ENCODE measurements at regions not wholly inside any gene's neighbourhood (a gene's known extent, or its start where the extent isn't known, plus 50 kb on each side); places are given as distances from the start of the nearest gene placed in this dataset.

- H3K4me1 ChIP-seq (ENCODE audit: control insufficient read depth, insufficient read depth, low read length, poor library complexity, severe bottlenecking) = no peaks in the 10 kb centered on the region
- DNase-seq = no peak
- no peaks in the 10 kb centered on the region for H3K9me3 ChIP-seq (ENCODE audit: control insufficient read depth, low read length)
- H3K36me3 ChIP-seq (ENCODE audit: control insufficient read depth, insufficient read depth, low read length) = no peaks in the 10 kb centered on the region
- H3K27ac ChIP-seq (ENCODE audit: insufficient read depth, low read length, poor library complexity, severe bottlenecking) = no peak overlapping the region
- H3K4me3 ChIP-seq (ENCODE audit: insufficient read depth, low read depth, low read length, poor library complexity, severe bottlenecking) = no peak overlapping the region
- no peaks in the 10 kb centered on the region for H3K27me3 ChIP-seq (replicated peaks; ENCODE audit: control insufficient read depth, insufficient read depth, low read length, poor library complexity, severe bottlenecking)
These were observed 151.0 kb downstream of the OXSM start for GRCh38 chr3:25940935-25941334.

GRCh38 chr3:25944329-25944728 is 154.4 kb downstream of the OXSM start:
- DNase-seq = no peak
- H3K4me1 ChIP-seq (ENCODE audit: control insufficient read depth, insufficient read depth, low read length, poor library complexity, severe bottlenecking) = no peaks in the 10 kb centered on the region

GRCh38 chr3:25945366-25945765 is 155.5 kb downstream of the OXSM start:
- no peak overlapping the region for H3K4me3 ChIP-seq (ENCODE audit: insufficient read depth, low read depth, low read length, poor library complexity, severe bottlenecking)
- no peaks in the 10 kb centered on the region for H3K9me3 ChIP-seq (ENCODE audit: control insufficient read depth, low read length)
- no peaks in the 10 kb centered on the region for H3K4me1 ChIP-seq (ENCODE audit: control insufficient read depth, insufficient read depth, low read length, poor library complexity, severe bottlenecking)
- no peak overlapping the region for H3K27ac ChIP-seq (ENCODE audit: insufficient read depth, low read length, poor library complexity, severe bottlenecking)
- no peaks in the 10 kb centered on the region for H3K36me3 ChIP-seq (ENCODE audit: control insufficient read depth, insufficient read depth, low read length)
- no peak for DNase-seq
- no peaks in the 10 kb centered on the region for H3K27me3 ChIP-seq (replicated peaks; ENCODE audit: control insufficient read depth, insufficient read depth, low read length, poor library complexity, severe bottlenecking)

More at GRCh38 chr3:25944329-25944728, 154.4 kb downstream of the OXSM start:
- Histone ChIP-seq H3K4me3 (ENCODE audit: insufficient read depth, low read depth, low read length, poor library complexity, severe bottlenecking) (no peak overlapping the region), H3K27me3 (replicated peaks; ENCODE audit: control insufficient read depth, insufficient read depth, low read length, poor library complexity, severe bottlenecking) (no peaks in the 10 kb centered on the region), H3K9me3 (ENCODE audit: control insufficient read depth, low read length) (no peaks in the 10 kb centered on the region), H3K36me3 (ENCODE audit: control insufficient read depth, insufficient read depth, low read length) (no peaks in the 10 kb centered on the region), H3K27ac (ENCODE audit: insufficient read depth, low read length, poor library complexity, severe bottlenecking) (no peak overlapping the region)

- no peak for DNase-seq
- Histone ChIP-seq H3K9me3 (ENCODE audit: control insufficient read depth, low read length) (no peaks in the 10 kb centered on the region), H3K27me3 (replicated peaks; ENCODE audit: control insufficient read depth, insufficient read depth, low read length, poor library complexity, severe bottlenecking) (no peaks in the 10 kb centered on the region), H3K36me3 (ENCODE audit: control insufficient read depth, insufficient read depth, low read length) (no peaks in the 10 kb centered on the region), H3K27ac (ENCODE audit: insufficient read depth, low read length, poor library complexity, severe bottlenecking) (no peak overlapping the region), H3K4me1 (ENCODE audit: control insufficient read depth, insufficient read depth, low read length, poor library complexity, severe bottlenecking) (no peaks in the 10 kb centered on the region), H3K4me3 (ENCODE audit: insufficient read depth, low read depth, low read length, poor library complexity, severe bottlenecking) (no peak overlapping the region)
These were observed 155.9 kb downstream of the OXSM start for GRCh38 chr3:25945836-25946235.

- H3K9me3 ChIP-seq (ENCODE audit: control insufficient read depth, low read length) = no peaks in the 10 kb centered on the region
- DNase-seq = no peak
- H3K27me3 ChIP-seq (replicated peaks; ENCODE audit: control insufficient read depth, insufficient read depth, low read length, poor library complexity, severe bottlenecking) = no peaks in the 10 kb centered on the region
- H3K4me1 ChIP-seq (ENCODE audit: control insufficient read depth, insufficient read depth, low read length, poor library complexity, severe bottlenecking) = no peaks in the 10 kb centered on the region
- no peak overlapping the region for H3K27ac ChIP-seq (ENCODE audit: insufficient read depth, low read length, poor library complexity, severe bottlenecking)
- H3K36me3 ChIP-seq (ENCODE audit: control insufficient read depth, insufficient read depth, low read length) = no peaks in the 10 kb centered on the region
- H3K4me3 ChIP-seq (ENCODE audit: insufficient read depth, low read depth, low read length, poor library complexity, severe bottlenecking) = no peak overlapping the region
These were observed 162.2 kb downstream of the OXSM start for GRCh38 chr3:25952133-25952532.

- no peak overlapping the region for H3K4me3 ChIP-seq (ENCODE audit: insufficient read depth, low read depth, low read length, poor library complexity, severe bottlenecking)
- no peaks in the 10 kb centered on the region for H3K4me1 ChIP-seq (ENCODE audit: control insufficient read depth, insufficient read depth, low read length, poor library complexity, severe bottlenecking)
- no peaks in the 10 kb centered on the region for H3K36me3 ChIP-seq (ENCODE audit: control insufficient read depth, insufficient read depth, low read length)
- no peaks in the 10 kb centered on the region for H3K9me3 ChIP-seq (ENCODE audit: control insufficient read depth, low read length)
- H3K27ac ChIP-seq (ENCODE audit: insufficient read depth, low read length, poor library complexity, severe bottlenecking) = no peak overlapping the region
- DNase-seq = no peak
- H3K27me3 ChIP-seq (replicated peaks; ENCODE audit: control insufficient read depth, insufficient read depth, low read length, poor library complexity, severe bottlenecking) = no peaks in the 10 kb centered on the region
These were observed 167.1 kb downstream of the OXSM start for GRCh38 chr3:25957026-25957425.

- H3K4me1 ChIP-seq (ENCODE audit: control insufficient read depth, insufficient read depth, low read length, poor library complexity, severe bottlenecking) = no peaks in the 10 kb centered on the region
- no peak overlapping the region for H3K4me3 ChIP-seq (ENCODE audit: insufficient read depth, low read depth, low read length, poor library complexity, severe bottlenecking)
- no peak for DNase-seq
- no peaks in the 10 kb centered on the region for H3K27me3 ChIP-seq (replicated peaks; ENCODE audit: control insufficient read depth, insufficient read depth, low read length, poor library complexity, severe bottlenecking)
- H3K36me3 ChIP-seq (ENCODE audit: control insufficient read depth, insufficient read depth, low read length) = no peaks in the 10 kb centered on the region
- no peaks in the 10 kb centered on the region for H3K9me3 ChIP-seq (ENCODE audit: control insufficient read depth, low read length)
- no peak overlapping the region for H3K27ac ChIP-seq (ENCODE audit: insufficient read depth, low read length, poor library complexity, severe bottlenecking)
These were observed 170.9 kb downstream of the OXSM start for GRCh38 chr3:25960776-25961175.

GRCh38 chr3:25962255-25962654 is 172.4 kb downstream of the OXSM start:
- H3K27me3 ChIP-seq (replicated peaks; ENCODE audit: control insufficient read depth, insufficient read depth, low read length, poor library complexity, severe bottlenecking) = no peaks in the 10 kb centered on the region
- DNase-seq = no peak

GRCh38 chr3:25964141-25964540 is 174.3 kb downstream of the OXSM start:
- Histone ChIP-seq H3K4me3 (ENCODE audit: insufficient read depth, low read depth, low read length, poor library complexity, severe bottlenecking) (no peak overlapping the region), H3K27ac (ENCODE audit: insufficient read depth, low read length, poor library complexity, severe bottlenecking) (no peak overlapping the region), H3K36me3 (ENCODE audit: control insufficient read depth, insufficient read depth, low read length) (no peaks in the 10 kb centered on the region), H3K9me3 (ENCODE audit: control insufficient read depth, low read length) (no peaks in the 10 kb centered on the region), H3K4me1 (ENCODE audit: control insufficient read depth, insufficient read depth, low read length, poor library complexity, severe bottlenecking) (no peaks in the 10 kb centered on the region), H3K27me3 (replicated peaks; ENCODE audit: control insufficient read depth, insufficient read depth, low read length, poor library complexity, severe bottlenecking) (no peaks in the 10 kb centered on the region)
- DNase-seq = no peak

More at GRCh38 chr3:25962255-25962654, 172.4 kb downstream of the OXSM start:
- H3K4me1 ChIP-seq (ENCODE audit: control insufficient read depth, insufficient read depth, low read length, poor library complexity, severe bottlenecking) = no peaks in the 10 kb centered on the region
- no peak overlapping the region for H3K27ac ChIP-seq (ENCODE audit: insufficient read depth, low read length, poor library complexity, severe bottlenecking)
- H3K36me3 ChIP-seq (ENCODE audit: control insufficient read depth, insufficient read depth, low read length) = no peaks in the 10 kb centered on the region
- H3K4me3 ChIP-seq (ENCODE audit: insufficient read depth, low read depth, low read length, poor library complexity, severe bottlenecking) = no peak overlapping the region
- H3K9me3 ChIP-seq (ENCODE audit: control insufficient read depth, low read length) = no peaks in the 10 kb centered on the region

- Histone ChIP-seq H3K27me3 (replicated peaks; ENCODE audit: control insufficient read depth, insufficient read depth, low read length, poor library complexity, severe bottlenecking) (no peaks in the 10 kb centered on the region), H3K4me3 (ENCODE audit: insufficient read depth, low read depth, low read length, poor library complexity, severe bottlenecking) (no peak overlapping the region), H3K9me3 (ENCODE audit: control insufficient read depth, low read length) (no peaks in the 10 kb centered on the region), H3K27ac (ENCODE audit: insufficient read depth, low read length, poor library complexity, severe bottlenecking) (no peak overlapping the region), H3K4me1 (ENCODE audit: control insufficient read depth, insufficient read depth, low read length, poor library complexity, severe bottlenecking) (no peaks in the 10 kb centered on the region), H3K36me3 (ENCODE audit: control insufficient read depth, insufficient read depth, low read length) (no peaks in the 10 kb centered on the region)
- DNase-seq = no peak
These were observed 177.5 kb downstream of the OXSM start for GRCh38 chr3:25967385-25967784.

GRCh38 chr3:25971736-25972135 is 181.8 kb downstream of the OXSM start:
- H3K36me3 ChIP-seq (ENCODE audit: control insufficient read depth, insufficient read depth, low read length) = no peaks in the 10 kb centered on the region
- no peaks in the 10 kb centered on the region for H3K9me3 ChIP-seq (ENCODE audit: control insufficient read depth, low read length)
- H3K4me3 ChIP-seq (ENCODE audit: insufficient read depth, low read depth, low read length, poor library complexity, severe bottlenecking) = no peak overlapping the region
- H3K4me1 ChIP-seq (ENCODE audit: control insufficient read depth, insufficient read depth, low read length, poor library complexity, severe bottlenecking) = no peaks in the 10 kb centered on the region
- H3K27ac ChIP-seq (ENCODE audit: insufficient read depth, low read length, poor library complexity, severe bottlenecking) = no peak overlapping the region
- no peaks in the 10 kb centered on the region for H3K27me3 ChIP-seq (replicated peaks; ENCODE audit: control insufficient read depth, insufficient read depth, low read length, poor library complexity, severe bottlenecking)
- DNase-seq = no peak
